HCT116 (cell line): ENCODE measurements at regions not wholly inside any gene's neighbourhood (a gene's known extent, or its start where the extent isn't known, plus 50 kb on each side); places are given as distances from the start of the nearest gene placed in this dataset.
"Not testable (repeated sequence)": the region's sequence is repeated elsewhere in the genome, so short reads cannot be mapped to it uniquely, and the experiment has no call there.

ENCODE experiments used
- ATAC-seq: fragments of 200-7000 bp; cut with Tn5 transposase; 2 replicates; pipeline ENCODE4 v1.9.1; 2020; ENCODE audit warnings: mild to moderate bottlenecking, moderate library complexity
- BruUV-seq: library from RNA; stranded (reverse); fragments of 400-500 nt; replicated peaks from 2 replicates; lab custom pipeline; 2021; lab: Mats Ljungman, UMichigan
- CTCF ChIA-PET: fragments of 300-600 bp; sonication (Branson Sonifier 250); formaldehyde crosslinking; loops from one replicate; lab custom pipeline; 2021; ENCODE audit warnings: antibody characterized with exemption; lab: Charles Lee
- POLR2A ChIA-PET: fragments of 300-600, 350-600 bp; sonication (Branson Sonifier 250); formaldehyde crosslinking; loops from one replicate; lab custom pipeline; 2021; ENCODE audit warnings: antibody characterized with exemption; lab: Charles Lee
- RAD21 ChIA-PET, 2 experiments: fragments of 300-600 bp; sonication (Branson Sonifier 250); formaldehyde crosslinking; loops; one replicate each; lab custom pipeline; 2023; ENCODE audit warnings: low total read pairs in 2 of 2; ENCODE audit not compliant: uncharacterized antibody in 2 of 2, unreplicated experiment in 2 of 2, low non-redundant PET in 1 of 2; lab: Charles Lee
- DNase-seq: peaks from one replicate; pipeline ENCODE4 v3.0.0-alpha.2; 2010; ENCODE audit warnings: low read depth, low spot score
- H2AFZ ChIP-seq: fragments of 200-600 bp; shearing (Covaris generic), sonication (generic); 2 replicates; pipeline ENCODE4 v1.6.1; 2017; ENCODE audit warnings: low read depth, mixed run types, mixed read lengths, antibody characterized with exemption, low read length; ENCODE audit not compliant: poor library complexity, severe bottlenecking
- H3K27ac ChIP-seq: 2 replicates; pipeline ENCODE4 v1.5.1; 2012; ENCODE audit warnings: low read depth, low read length
- H3K27me3 ChIP-seq: fragments of 200-600 bp; sonication (generic); 2 replicates; pipeline ENCODE4 v1.6.1; 2016; ENCODE audit warnings: mixed run types, low read length, mixed read lengths; ENCODE audit not compliant: insufficient read depth
- H3K36me3 ChIP-seq, 2 experiments: fragments of 200-500 bp in 1 of 2; fragments of 200-600 bp in 1 of 2; sonication (Bioruptor generic) in 1 of 2; sonication (generic) in 1 of 2; 2 replicates each; pipeline versions ENCODE4 v1.5.1 to v1.6.1; 2014 to 2016; ENCODE audit warnings: low read length in 2 of 2, inconsistent platforms in 1 of 2, mixed read lengths in 1 of 2, mixed run types in 1 of 2; ENCODE audit not compliant: insufficient read depth in 2 of 2, control insufficient read depth in 1 of 2
- H3K4me1 ChIP-seq, 2 experiments: fragments of 200-600 bp in 1 of 2; sonication (generic) in 1 of 2; 2 replicates each; pipeline versions ENCODE4 v1.5.1 to v1.6.1; 2012 to 2017; ENCODE audit warnings: low read length in 2 of 2, inconsistent platforms in 1 of 2, mild to moderate bottlenecking in 1 of 2, mixed read lengths in 1 of 2, mixed run types in 1 of 2, moderate library complexity in 1 of 2; ENCODE audit not compliant: insufficient read depth in 2 of 2, control insufficient read depth in 1 of 2
- H3K4me2 ChIP-seq: fragments of 200-600 bp; sonication (generic); 2 replicates; pipeline ENCODE4 v1.6.1; 2017; ENCODE audit warnings: mixed run types, low read length, mixed read lengths
- H3K4me3 ChIP-seq, 2 experiments: fragments of 200-600 bp in 1 of 2; sonication (generic) in 1 of 2; replicated peaks in 1 of 2; 2 replicates each; pipeline ENCODE4 v1.5.1; 2011 to 2016; ENCODE audit warnings: low read length in 2 of 2, control low read depth in 1 of 2, low read depth in 1 of 2, mild to moderate bottlenecking in 1 of 2, mixed read lengths in 1 of 2, mixed run types in 1 of 2
- H3K79me2 ChIP-seq: fragments of 200-600 bp; sonication (generic); 2 replicates; pipeline ENCODE4 v1.6.1; 2017; ENCODE audit warnings: mild to moderate bottlenecking, mixed run types, low read length, moderate library complexity, mixed read lengths; ENCODE audit not compliant: insufficient read depth
- H3K9ac ChIP-seq: fragments of 200-600 bp; sonication (generic); 2 replicates; pipeline ENCODE4 v1.6.1; 2016; ENCODE audit warnings: low read length, mixed read lengths
- H3K9me2 ChIP-seq: fragments of 200-600 bp; sonication (generic), shearing (Covaris generic); 2 replicates; pipeline ENCODE4 v1.6.1; 2017; ENCODE audit warnings: mixed run types, mild to moderate bottlenecking, moderate library complexity; ENCODE audit not compliant: insufficient read depth
- H3K9me3 ChIP-seq, 2 experiments: fragments of 200-500 bp in 1 of 2; fragments of 200-600 bp in 1 of 2; sonication (Bioruptor generic) in 1 of 2; sonication (generic) in 1 of 2; 2 replicates each; pipeline ENCODE4 v1.6.1; 2014 to 2017; ENCODE audit warnings: low read length in 2 of 2, mixed read lengths in 2 of 2, inconsistent platforms in 1 of 2, low read depth in 1 of 2, mild to moderate bottlenecking in 1 of 2, mixed run types in 1 of 2, moderate library complexity in 1 of 2; ENCODE audit not compliant: control insufficient read depth in 1 of 2, insufficient read depth in 1 of 2
- H4K20me1 ChIP-seq: fragments of 200-600 bp; sonication (generic), shearing (Covaris generic); 2 replicates; pipeline ENCODE4 v1.6.1; 2017; ENCODE audit warnings: mixed run types, mild to moderate bottlenecking, moderate library complexity; ENCODE audit not compliant: insufficient read depth
- EZH2 ChIP-seq: fragments of 200-600 bp; sonication (generic); IDR thresholded peaks from 2 replicates; pipeline ENCODE4 v1.6.1; 2017; ENCODE audit warnings: antibody characterized with exemption, mixed run types
- RAD21 ChIP-seq: IDR thresholded peaks from 2 replicates; pipeline ENCODE4 v1.6.1; 2012; ENCODE audit warnings: low read depth, mild to moderate bottlenecking
- intact Hi-C: fragments of 100-400 bp; cut with micrococcal nuclease; formaldehyde crosslinking; loops from 2 replicates; pipeline ENCODE4 v1.10.0; 2022
- TF ChIP-seq, protein P1 (sequence below): IDR thresholded peaks from 2 replicates; pipeline ENCODE4 v1.6.1; 2012

DNA sequence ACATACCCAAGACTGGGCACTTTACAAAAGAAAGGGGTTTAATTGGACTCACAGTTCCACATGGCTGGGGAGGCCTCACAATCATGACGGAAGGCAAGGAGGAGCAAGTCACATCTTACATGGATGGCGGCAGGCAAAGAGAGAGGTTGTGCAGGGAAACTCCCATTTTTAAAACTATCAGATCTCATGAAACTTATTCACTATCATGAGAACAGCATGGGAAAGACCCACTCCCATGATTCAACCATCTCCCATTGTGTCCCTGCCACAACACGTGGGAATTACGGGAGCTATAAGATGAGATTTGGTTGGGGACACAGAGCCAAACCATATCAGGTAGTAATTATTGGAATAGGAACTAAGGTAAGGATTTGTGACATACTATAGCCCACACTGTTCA, 101.6 kb upstream of the ADTRP start:
- CTCF ChIA-PET, POLR2A ChIA-PET, RAD21 ChIA-PET: not testable (repeated sequence)

DNA sequence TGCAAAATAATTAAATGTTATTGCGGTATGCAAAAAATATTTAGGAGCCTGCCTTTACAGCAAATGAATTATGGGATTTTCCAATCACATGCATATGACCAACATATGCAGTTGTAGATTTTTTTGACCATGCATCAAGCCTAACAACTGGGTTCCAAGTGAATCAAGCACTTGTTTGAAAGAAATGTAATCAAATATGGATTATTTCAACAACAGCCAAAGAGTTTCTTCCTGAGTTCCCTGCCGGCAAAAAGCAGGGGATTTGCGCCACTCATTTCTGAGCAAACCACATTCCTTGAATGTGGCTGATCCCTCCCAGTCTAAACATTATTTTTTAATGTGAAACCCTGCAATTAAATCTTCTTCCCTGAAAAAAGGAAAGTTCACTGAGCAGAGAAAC, 100.1 kb upstream of the ADTRP start:
- TF ChIP-seq, protein P1, sequence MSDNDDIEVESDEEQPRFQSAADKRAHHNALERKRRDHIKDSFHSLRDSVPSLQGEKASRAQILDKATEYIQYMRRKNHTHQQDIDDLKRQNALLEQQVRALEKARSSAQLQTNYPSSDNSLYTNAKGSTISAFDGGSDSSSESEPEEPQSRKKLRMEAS, result no peak
- no peak for TF ChIP-seq EZH2
- no peak for TF ChIP-seq RAD21
- RAD21 ChIA-PET, result no interaction called here
- no TSS peak for BruUV-seq

More for the DNA sequence above, 101.6 kb upstream of the ADTRP start:
- H2AFZ ChIP-seq, H3K4me3 ChIP-seq, H3K27me3 ChIP-seq, H3K9ac ChIP-seq, H3K9me3 ChIP-seq, H4K20me1 ChIP-seq, ATAC-seq, H3K4me2 ChIP-seq, DNase-seq, intact Hi-C loops, BruUV-seq, H3K36me3 ChIP-seq, H3K9me2 ChIP-seq, H3K79me2 ChIP-seq, H3K27ac ChIP-seq, H3K4me1 ChIP-seq: not testable (repeated sequence)

More for the DNA sequence above, 100.1 kb upstream of the ADTRP start:
- no peaks in the 10 kb centered on the region for H3K9me3 ChIP-seq
- no peaks in the 10 kb centered on the region for H3K4me1 ChIP-seq
- no peak for DNase-seq
- no peak overlapping the region for H3K4me2 ChIP-seq
- ATAC-seq, result no peak
- intact Hi-C loops, result no loop called here
- H3K36me3 ChIP-seq, result no peaks in the 10 kb centered on the region
- ChIA-PET CTCF (no interaction called here), POLR2A (no interaction called here)
- H2AFZ ChIP-seq, result no peak overlapping the region
- H4K20me1 ChIP-seq, result no peaks in the 10 kb centered on the region; the same call in 1 of the 2 replicates
- H3K27me3 ChIP-seq, result no peaks in the 10 kb centered on the region
- H3K27ac ChIP-seq, result no peak overlapping the region
- H3K9me2 ChIP-seq, result no peaks in the 10 kb centered on the region
- no peak overlapping the region for H3K9ac ChIP-seq
- no peaks in the 10 kb centered on the region for H3K79me2 ChIP-seq
- H3K4me3 ChIP-seq, result no peak overlapping the region
